BJ (cell line): ENCODE measurements at regions not wholly inside any gene's neighbourhood (a gene's known extent, or its start where the extent isn't known, plus 50 kb on each side); places are given as distances from the start of the nearest gene placed in this dataset.
"Not testable (repeated sequence)": the region's sequence is repeated elsewhere in the genome, so short reads cannot be mapped to it uniquely, and the experiment has no call there.

Source experiments
- CTCF ChIA-PET: fragments of 350-600 bp; formaldehyde crosslinking; extraction: SDS; loops from one replicate; lab custom pipeline; 2021; ENCODE audit warnings: antibody characterized with exemption, inconsistent platforms; lab: Yijun Ruan, JAX
- POLR2A ChIA-PET: fragments of 300-600 bp; sonication (Branson Sonifier 250); formaldehyde crosslinking; extraction: SDS; loops from one replicate; lab custom pipeline; 2021; ENCODE audit warnings: antibody characterized with exemption; lab: Charles Lee
- DNase-seq: peaks from one replicate; pipeline ENCODE4 v3.0.0-alpha.2; 2011; ENCODE audit warnings: low read depth
- H3K27me3 ChIP-seq: 2 replicates; pipeline ENCODE4 v1.6.0; 2011; ENCODE audit warnings: low read length; ENCODE audit not compliant: control insufficient read depth, insufficient read depth
- H3K36me3 ChIP-seq: 2 replicates; pipeline ENCODE4 v1.5.1; 2011; ENCODE audit warnings: low read length; ENCODE audit not compliant: control insufficient read depth, insufficient read depth
- H3K4me3 ChIP-seq: 2 replicates; pipeline ENCODE4 v1.5.1; 2011; ENCODE audit warnings: low read depth, mild to moderate bottlenecking, control low read depth, low read length
- CTCF ChIP-seq: IDR thresholded peaks from 2 replicates; pipeline ENCODE4 v1.5.1; 2011; ENCODE audit warnings: low read depth, mild to moderate bottlenecking, control low read depth, inconsistent platforms, low read length, moderate library complexity; ENCODE audit not compliant: insufficient read depth

GRCh38 chr21:15210235-15210678 lies 145.5 kb upstream of the NRIP1 start:
- TF ChIP-seq CTCF: no peak
- H3K4me3 ChIP-seq: no peak overlapping the region
- no peak for DNase-seq
- no peaks in the 10 kb centered on the region for H3K27me3 ChIP-seq
- ChIA-PET POLR2A (no interaction called here), CTCF (no interaction called here)
- H3K36me3 ChIP-seq: no peaks in the 10 kb centered on the region

GRCh38 chr21:15211491-15212133 lies 146.8 kb upstream of the NRIP1 start:
- ChIA-PET POLR2A (no interaction called here), CTCF (interaction anchor here (0.8 kb wide), 1 partner anchor 743 kb away, joined by 4 read pairs; no protein-coding TSS in a partner anchor)
- DNase-seq: no peak
- TF ChIP-seq CTCF: no peak
- Histone ChIP-seq H3K36me3 (no peaks in the 10 kb centered on the region), H3K27me3 (no peaks in the 10 kb centered on the region), H3K4me3 (no peak overlapping the region)

GRCh38 chr21:15212206-15212605 lies 147.4 kb upstream of the NRIP1 start:
- ChIA-PET POLR2A (no interaction called here), CTCF (interaction anchor here (0.8 kb wide), 1 partner anchor 743 kb away, joined by 4 read pairs; no protein-coding TSS in a partner anchor)
- DNase-seq: no peak
- H3K36me3 ChIP-seq: no peaks in the 10 kb centered on the region
- no peak for TF ChIP-seq CTCF
- H3K4me3 ChIP-seq: no peak overlapping the region
- no peaks in the 10 kb centered on the region for H3K27me3 ChIP-seq

GRCh38 chr21:15218476-15218875 lies 153.7 kb upstream of the NRIP1 start:
- H3K36me3 ChIP-seq, POLR2A ChIA-PET, H3K27me3 ChIP-seq, H3K4me3 ChIP-seq, CTCF ChIA-PET, DNase-seq: not testable (repeated sequence)

- CTCF ChIA-PET: no interaction called here
- TF ChIP-seq CTCF: no peak
- no peaks in the 10 kb centered on the region for H3K36me3 ChIP-seq
- POLR2A ChIA-PET: no interaction called here
- H3K27me3 ChIP-seq: no peaks in the 10 kb centered on the region
- DNase-seq: no peak
- H3K4me3 ChIP-seq: no peak overlapping the region
Observed at GRCh38 chr21:15219039-15219438, 154.2 kb upstream of the NRIP1 start.

- TF ChIP-seq CTCF: no peak
- H3K27me3 ChIP-seq: no peaks in the 10 kb centered on the region
- H3K36me3 ChIP-seq: no peaks in the 10 kb centered on the region
- no peak overlapping the region for H3K4me3 ChIP-seq
- ChIA-PET POLR2A (no interaction called here), CTCF (no interaction called here)
- DNase-seq: no peak
Observed at GRCh38 chr21:15219894-15220293, 155.1 kb upstream of the NRIP1 start.
